HEK293T (cell line): ENCODE measurements at regions not wholly inside any gene's neighbourhood (a gene's known extent, or its start where the extent isn't known, plus 50 kb on each side); places are given as distances from the start of the nearest gene placed in this dataset.
A peak's percentile ranks its signal among the peaks of the same experiment; 100 is the strongest.

Source experiments
- BHLHE40 ChIP-seq: fragments of 450-650 bp; IDR thresholded peaks from 2 replicates; pipeline ENCODE4 v1.6.1; 2016; ENCODE audit warnings: mild to moderate bottlenecking, moderate library complexity, borderline replicate concordance
- FOXA1 ChIP-seq: fragments of 450-650 bp; IDR thresholded peaks from 2 replicates; pipeline ENCODE4 v1.6.1; 2016; ENCODE audit warnings: mild to moderate bottlenecking
- SUZ12 ChIP-seq: fragments of 450-650 bp; IDR thresholded peaks from 2 replicates; pipeline ENCODE4 v1.6.1; 2016; ENCODE audit warnings: mild to moderate bottlenecking
- TF ChIP-seq, protein P1 (sequence below): fragments of 450-650 bp; IDR thresholded peaks from 2 replicates; pipeline ENCODE4 v1.6.1; 2016

GRCh38 chr3:73298243-73299183, 237.1 kb downstream of the EBLN2 start:
- TF ChIP-seq, protein P1, sequence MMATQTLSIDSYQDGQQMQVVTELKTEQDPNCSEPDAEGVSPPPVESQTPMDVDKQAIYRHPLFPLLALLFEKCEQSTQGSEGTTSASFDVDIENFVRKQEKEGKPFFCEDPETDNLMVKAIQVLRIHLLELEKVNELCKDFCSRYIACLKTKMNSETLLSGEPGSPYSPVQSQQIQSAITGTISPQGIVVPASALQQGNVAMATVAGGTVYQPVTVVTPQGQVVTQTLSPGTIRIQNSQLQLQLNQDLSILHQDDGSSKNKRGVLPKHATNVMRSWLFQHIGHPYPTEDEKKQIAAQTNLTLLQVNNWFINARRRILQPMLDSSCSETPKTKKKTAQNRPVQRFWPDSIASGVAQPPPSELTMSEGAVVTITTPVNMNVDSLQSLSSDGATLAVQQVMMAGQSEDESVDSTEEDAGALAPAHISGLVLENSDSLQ = peak; percentile 97
- no peak for TF ChIP-seq SUZ12
- TF ChIP-seq BHLHE40 = peak; percentile 29; the same call in 1 of the 2 replicates
- peak; percentile 38; the same call in 1 of the 2 replicates for TF ChIP-seq FOXA1
